Small intestine (tissue), 7 donors: ENCODE measurements at regions not wholly inside any gene's neighbourhood (a gene's known extent, or its start where the extent isn't known, plus 50 kb on each side); places are given as distances from the start of the nearest gene placed in this dataset.
"Not testable (repeated sequence)": the region's sequence is repeated elsewhere in the genome, so short reads cannot be mapped to it uniquely, and the experiment has no call there.

ENCODE experiments used
- DNase-seq, 2 donors: peaks; one replicate each; pipeline versions ENCODE4 v3.0.0 to v3.0.0-alpha.2; 2013
- FAIRE-seq: peaks from 2 replicates; lab custom pipeline; 2012; peaks lifted over from hg19 to GRCh38; lab: Jason Lieb, UNC
- H3K27ac ChIP-seq, 3 donors: one replicate each; pipeline ENCODE4 v1.5.1; 2013; ENCODE audit warnings: low read length in 2 of 3, mild to moderate bottlenecking in 2 of 3, control low read depth in 1 of 3, inconsistent platforms in 1 of 3, low read depth in 1 of 3, moderate library complexity in 1 of 3
- H3K27me3 ChIP-seq, 3 donors: one replicate each; pipeline ENCODE4 v1.6.1; 2013; ENCODE audit warnings: low read length in 3 of 3, inconsistent platforms in 1 of 3; ENCODE audit not compliant: control insufficient read depth in 3 of 3, insufficient read depth in 3 of 3
- H3K36me3 ChIP-seq, 3 donors: one replicate each; pipeline ENCODE4 v1.6.1; 2013; ENCODE audit warnings: low read length in 3 of 3, inconsistent platforms in 1 of 3, low read depth in 1 of 3, mild to moderate bottlenecking in 1 of 3, moderate library complexity in 1 of 3; ENCODE audit not compliant: control insufficient read depth in 3 of 3, insufficient read depth in 2 of 3
- H3K4me1 ChIP-seq, 3 donors: one replicate each; pipeline ENCODE4 v1.6.1; 2013; ENCODE audit warnings: low read length in 2 of 3, inconsistent platforms in 1 of 3, low read depth in 1 of 3, mild to moderate bottlenecking in 1 of 3, moderate library complexity in 1 of 3; ENCODE audit not compliant: control insufficient read depth in 3 of 3, insufficient read depth in 2 of 3
- H3K4me3 ChIP-seq, 3 donors: one replicate each; pipeline ENCODE4 v1.5.1; 2013; ENCODE audit warnings: low read length in 3 of 3, control low read depth in 1 of 3, inconsistent platforms in 1 of 3, low read depth in 1 of 3, mild to moderate bottlenecking in 1 of 3, moderate library complexity in 1 of 3
- H3K9me3 ChIP-seq, 2 donors: one replicate each; pipeline ENCODE4 v1.6.1; 2013; ENCODE audit warnings: low read depth in 1 of 2, low read length in 1 of 2; ENCODE audit not compliant: control insufficient read depth in 2 of 2, insufficient read depth in 1 of 2
- WGBS, 3 donors: extraction: QIAGEN DNeasy Blood & Tissue Kit; methylation state at CpG; one replicate each; pipeline ENCODE4 v1.1.7; 2013; 5-methylcytosine and 5-hydroxymethylcytosine counted together
- donor health status: healthy with polysubstance abuse.
- donor health status: control.
- donor health status: control.
- donor health status: Bipolar disorder and iron deficiency.
- donor health status: healthy.

DNA sequence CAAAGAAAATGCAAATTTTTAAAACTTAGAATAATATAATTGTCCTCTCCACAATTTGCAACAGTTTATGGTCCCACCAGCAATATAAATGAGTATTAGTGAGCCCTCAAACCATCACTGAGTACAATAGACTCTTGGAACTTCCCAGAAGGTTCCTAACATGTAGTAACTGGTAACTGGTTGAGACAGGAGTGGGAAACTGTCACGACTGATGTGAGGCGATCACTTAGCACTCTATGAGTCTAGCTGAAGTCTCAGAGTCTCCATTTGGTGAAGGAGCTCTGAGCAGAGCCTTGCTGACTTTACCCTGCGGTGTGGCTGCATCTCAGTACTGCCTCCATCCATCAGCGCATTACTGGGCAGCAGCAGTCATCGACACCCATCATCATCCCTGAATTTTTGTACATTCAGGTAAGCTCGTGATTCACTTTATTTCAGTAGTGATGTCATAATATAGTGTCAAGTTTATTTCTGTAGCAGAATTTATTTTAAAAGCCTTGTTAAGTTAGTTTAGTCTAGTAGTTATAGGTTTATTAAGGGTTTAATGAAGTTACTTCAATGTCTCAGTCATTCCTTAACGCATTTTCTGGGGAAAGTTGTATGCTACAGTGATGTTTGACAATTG, 76.6 kb upstream of the ABCA1 start:
- WGBS, 3 donors: 88 to 91% (median 90%) methylated on average over 7 of the region's 7 CpGs
- no peaks in the 10 kb centered on the region for H3K9me3 ChIP-seq
- no peak overlapping the region for H3K27ac ChIP-seq
- H3K4me1 ChIP-seq: peaks cover 0 to 6% (median 0%) of the 10 kb centered on the region in 3 donors
- no peaks in the 10 kb centered on the region for H3K36me3 ChIP-seq
- DNase-seq (no peak), FAIRE-seq (no peak)
- no peaks in the 10 kb centered on the region for H3K27me3 ChIP-seq
- no peak overlapping the region for H3K4me3 ChIP-seq

DNA sequence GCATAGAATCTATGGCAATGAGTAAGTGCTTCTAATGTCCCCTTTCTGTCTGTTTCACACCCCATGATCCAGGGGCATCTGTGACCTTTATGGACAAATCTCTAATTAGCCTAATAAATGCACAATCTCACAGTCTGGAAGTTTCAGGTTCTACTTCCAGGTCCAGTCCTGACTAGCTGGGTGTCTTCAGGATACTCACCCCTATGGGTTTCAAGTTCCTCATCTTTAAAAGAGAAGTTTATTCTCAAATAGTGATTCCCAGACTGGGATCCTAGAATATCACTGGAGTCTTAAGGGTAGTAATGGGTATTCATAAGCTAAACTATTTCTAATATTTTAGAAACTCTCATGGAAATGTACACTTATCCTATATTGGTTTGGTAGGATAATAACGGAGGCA, 77.2 kb upstream of the ABCA1 start:
- 90 to 97% (median 92%) methylated on average over 1 of the region's 1 CpG for WGBS, 3 donors
- no peak for FAIRE-seq

DNA sequence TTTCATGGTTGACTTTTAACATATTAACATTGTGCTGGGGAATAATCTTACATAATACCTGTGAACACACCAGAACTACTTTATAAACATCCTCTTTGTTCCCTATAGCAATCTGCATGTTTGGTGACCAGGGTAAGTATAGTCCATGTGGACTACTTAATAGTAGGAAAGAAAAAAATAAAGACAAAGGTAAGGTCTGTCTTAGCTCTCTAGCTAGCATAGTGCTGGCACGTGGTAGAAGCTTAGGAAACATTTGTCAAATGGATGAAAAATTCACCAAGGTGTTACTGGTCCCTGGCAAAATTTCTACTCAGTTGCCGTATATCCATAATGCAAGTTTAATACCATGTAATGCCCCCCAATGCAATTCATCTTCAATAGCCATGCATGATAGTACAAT, 78.6 kb upstream of the ABCA1 start:
- FAIRE-seq (no peak), DNase-seq (no peak)
- H3K27ac ChIP-seq: no peak overlapping the region
- no peaks in the 10 kb centered on the region for H3K36me3 ChIP-seq
- no peak overlapping the region for H3K4me3 ChIP-seq
- H3K9me3 ChIP-seq: no peaks in the 10 kb centered on the region
- H3K4me1 ChIP-seq: peaks cover 0 to 6% (median 0%) of the 10 kb centered on the region in 3 donors
- H3K27me3 ChIP-seq: no peaks in the 10 kb centered on the region
- WGBS, 3 donors: 70 to 87% (median 79%) methylated on average over 2 of the region's 2 CpGs

More for the DNA sequence above, 77.2 kb upstream of the ABCA1 start:
- H3K4me1 ChIP-seq: peaks cover 0 to 6% (median 0%) of the 10 kb centered on the region in 3 donors
- no peaks in the 10 kb centered on the region for H3K9me3 ChIP-seq
- H3K27ac ChIP-seq: no peak overlapping the region
- H3K4me3 ChIP-seq: no peak overlapping the region
- no peak for DNase-seq
- H3K36me3 ChIP-seq: no peaks in the 10 kb centered on the region
- H3K27me3 ChIP-seq: no peaks in the 10 kb centered on the region

DNA sequence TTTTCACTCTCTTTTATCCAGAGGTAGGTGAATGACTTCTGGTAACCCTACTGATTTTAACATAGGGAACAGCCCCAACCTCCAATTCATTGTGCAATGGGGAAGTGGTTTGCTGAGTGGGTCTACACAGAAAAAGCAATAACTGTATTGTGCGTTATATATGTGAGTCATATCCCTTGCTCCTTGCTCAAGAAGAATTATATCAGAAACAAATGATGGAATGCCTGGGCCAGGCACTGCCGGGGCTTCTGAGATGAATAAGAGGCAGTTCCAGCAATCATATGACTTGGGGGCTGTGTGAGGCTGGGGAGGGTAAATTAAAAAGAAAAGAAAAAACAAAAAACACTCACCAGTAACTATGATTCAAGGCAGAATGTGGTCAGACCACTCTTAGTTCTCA, 79.2 kb upstream of the ABCA1 start:
- Histone ChIP-seq H3K9me3 (no peaks in the 10 kb centered on the region), H3K27ac (peak overlapping the region in 1 of 3 donors; percentile 72), H3K36me3 (no peaks in the 10 kb centered on the region), H3K27me3 (no peaks in the 10 kb centered on the region), H3K4me1 (peaks cover 0 to 6% (median 0%) of the 10 kb centered on the region in 3 donors), H3K4me3 (no peak overlapping the region)
- WGBS, 3 donors: 41 to 68% (median 55%) methylated on average over 2 of the region's 2 CpGs
- no peak for FAIRE-seq
- no peak for DNase-seq

DNA sequence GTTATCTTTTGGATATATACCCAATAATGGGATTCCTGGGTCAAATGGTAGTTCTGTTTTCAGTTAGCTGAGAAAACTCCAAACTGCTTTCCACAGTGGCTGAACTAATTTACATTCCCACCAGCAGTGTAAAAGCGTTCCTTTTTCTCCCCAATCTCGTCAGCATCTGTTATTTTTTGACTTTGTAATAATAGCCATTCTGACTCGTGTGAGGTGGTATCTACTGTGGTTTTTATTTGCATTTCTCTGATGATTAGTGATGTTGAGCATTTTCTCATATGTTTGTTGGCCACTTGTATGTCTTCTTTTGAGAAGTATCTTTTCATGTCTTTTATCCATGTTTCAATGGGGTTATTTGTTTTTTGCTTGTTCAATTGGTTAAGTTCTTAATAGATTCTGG, 82.1 kb upstream of the ABCA1 start:
- 71 to 75% (median 72%) methylated on average over 3 of the region's 3 CpGs for whole genome bisulfite sequencing, 3 donors
- H3K4me1 ChIP-seq, H3K27ac ChIP-seq, H3K36me3 ChIP-seq, H3K9me3 ChIP-seq, H3K4me3 ChIP-seq, FAIRE-seq, DNase-seq, H3K27me3 ChIP-seq: not testable (repeated sequence)

DNA sequence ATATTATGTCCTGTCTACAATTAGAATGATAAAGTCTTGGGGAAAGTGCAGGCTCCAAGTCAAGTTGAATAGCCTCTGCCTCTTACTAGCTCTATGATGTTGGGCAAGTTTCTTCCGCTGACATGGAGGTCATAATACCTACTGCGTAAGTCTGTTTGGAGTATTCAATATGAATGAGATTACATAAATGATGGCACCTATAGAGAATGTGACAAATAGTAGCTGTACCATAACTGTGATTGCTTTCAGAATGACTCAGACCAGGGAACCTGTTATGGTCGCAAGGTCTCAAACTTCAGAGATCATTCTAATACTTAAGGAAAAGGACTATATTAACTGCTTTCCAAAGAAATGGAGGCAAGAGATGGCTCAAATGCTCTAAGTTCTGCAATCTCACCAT, 94.0 kb upstream of the ABCA1 start:
- H3K36me3 ChIP-seq: no peaks in the 10 kb centered on the region
- FAIRE-seq (no peak), DNase-seq (no peak)
- H3K9me3 ChIP-seq: no peaks in the 10 kb centered on the region
- H3K27me3 ChIP-seq: no peaks in the 10 kb centered on the region
- no peak overlapping the region for H3K27ac ChIP-seq
- 82 to 97% (median 94%) methylated on average over 3 of the region's 3 CpGs for WGBS, 3 donors
- no peak overlapping the region for H3K4me3 ChIP-seq
- no peaks in the 10 kb centered on the region for H3K4me1 ChIP-seq

DNA sequence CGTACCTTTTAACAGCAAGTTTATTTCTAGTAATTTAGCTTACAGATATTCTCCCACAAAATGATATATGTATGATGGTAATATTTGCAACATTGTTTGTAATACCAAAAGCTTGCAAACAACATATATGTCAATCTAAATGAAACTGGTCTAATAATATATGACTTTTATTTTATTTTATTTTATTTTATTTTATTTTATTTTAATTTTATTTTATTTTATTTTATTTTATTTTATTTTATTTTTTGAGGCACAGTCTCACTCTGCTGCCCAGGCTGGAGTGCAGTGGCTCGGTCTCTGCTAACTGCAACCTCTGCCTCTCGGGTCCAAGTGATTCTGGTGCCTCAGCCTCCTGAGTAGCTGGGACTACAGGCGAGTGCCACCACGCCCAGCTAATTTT, 94.6 kb upstream of the ABCA1 start:
- DNase-seq, H3K4me1 ChIP-seq, H3K36me3 ChIP-seq, H3K9me3 ChIP-seq, H3K27ac ChIP-seq, H3K27me3 ChIP-seq, H3K4me3 ChIP-seq, FAIRE-seq: not testable (repeated sequence)
- 90 to 95% (median 91%) methylated on average over 5 of the region's 5 CpGs for WGBS, 3 donors

DNA sequence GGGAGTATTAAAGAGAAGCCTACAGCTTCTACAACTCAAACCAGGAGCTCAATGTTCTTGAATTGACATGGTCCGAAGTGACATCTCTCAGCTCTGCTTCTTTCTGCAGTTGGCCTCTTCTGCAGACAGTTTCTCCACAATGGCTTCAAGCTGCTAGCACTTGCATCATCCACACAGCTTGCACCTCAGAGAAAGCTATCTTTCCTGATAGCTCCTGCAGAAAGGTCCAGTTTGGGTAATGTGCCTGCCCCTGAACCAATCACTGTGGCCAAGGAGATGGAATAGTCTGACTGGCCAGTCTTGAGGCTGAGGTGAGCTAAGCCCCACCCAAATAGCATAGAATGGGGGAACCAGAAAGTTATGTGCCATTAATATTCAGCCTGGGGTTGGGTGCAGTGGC, 95.8 kb upstream of the ABCA1 start:
- no peak for FAIRE-seq
- H3K27me3 ChIP-seq: no peaks in the 10 kb centered on the region
- no peaks in the 10 kb centered on the region for H3K4me1 ChIP-seq
- H3K27ac ChIP-seq: no peak overlapping the region
- DNase-seq: no peak
- WGBS, 3 donors: 95 to 100% (median 100%) methylated on average over 1 of the region's 1 CpG
- H3K4me3 ChIP-seq: no peak overlapping the region
- H3K36me3 ChIP-seq: no peaks in the 10 kb centered on the region
- H3K9me3 ChIP-seq: no peaks in the 10 kb centered on the region

DNA sequence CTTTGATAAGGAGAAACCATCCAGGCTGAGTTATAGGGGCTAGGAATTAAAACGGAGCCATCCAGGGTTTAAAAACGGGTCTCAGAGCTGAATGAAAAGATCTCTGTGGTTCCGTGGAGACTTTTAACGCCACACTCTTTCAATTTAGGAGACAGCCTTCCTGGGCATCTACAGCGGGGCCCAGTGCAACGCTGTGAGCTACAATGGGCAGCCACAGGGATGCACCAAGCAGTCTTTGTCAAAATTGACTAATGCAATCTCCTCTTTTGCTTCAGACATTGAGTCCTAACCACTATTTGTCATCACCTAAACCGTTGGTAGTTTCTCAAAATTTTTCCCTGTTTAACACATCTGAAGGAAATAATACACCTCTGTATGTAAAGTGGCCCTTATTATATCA, 96.6 kb upstream of the ABCA1 start:
- no peaks in the 10 kb centered on the region for H3K9me3 ChIP-seq
- DNase-seq (no peak), FAIRE-seq (no peak)
- no peaks in the 10 kb centered on the region for H3K27me3 ChIP-seq
- 78 to 84% (median 82%) methylated on average over 7 of the region's 7 CpGs for WGBS, 3 donors
- no peaks in the 10 kb centered on the region for H3K4me1 ChIP-seq
- no peak overlapping the region for H3K4me3 ChIP-seq
- H3K36me3 ChIP-seq: no peaks in the 10 kb centered on the region
- H3K27ac ChIP-seq: no peak overlapping the region
